HFFc6 (cell line): ENCODE measurements at regions not wholly inside any gene's neighbourhood (a gene's known extent, or its start where the extent isn't known, plus 50 kb on each side); places are given as distances from the start of the nearest gene placed in this dataset.

Experiments
- DNase-seq: peaks from one replicate; pipeline ENCODE4 v3.0.0-alpha.2; 2018
- H3K27ac Mint-ChIP-seq: 2 replicates; pipeline ENCODE4 v1.8.0; 2020; ENCODE audit warnings: mild to moderate bottlenecking, mixed read lengths
- H3K27me3 Mint-ChIP-seq: 2 replicates; pipeline ENCODE4 v1.8.0; 2021; ENCODE audit warnings: mild to moderate bottlenecking, moderate library complexity, mixed read lengths; ENCODE audit not compliant: insufficient read depth
- H3K36me3 Mint-ChIP-seq: 2 replicates; pipeline ENCODE4 v1.8.0; 2021; ENCODE audit warnings: low read depth, mixed read lengths
- H3K4me1 Mint-ChIP-seq: 2 replicates; pipeline ENCODE4 v1.8.0; 2020; ENCODE audit warnings: low read depth, mixed read lengths
- H3K4me3 Mint-ChIP-seq: 2 replicates; pipeline ENCODE4 v1.8.0; 2020; ENCODE audit warnings: mild to moderate bottlenecking, moderate library complexity, mixed read lengths
- H3K9me3 Mint-ChIP-seq: 2 replicates; pipeline ENCODE4 v1.8.0; 2020; ENCODE audit warnings: mild to moderate bottlenecking, mixed read lengths
- CTCF ChIP-seq: fragments of 200-600 bp; sonication (generic); IDR thresholded peaks from 2 replicates; pipeline ENCODE4 v1.5.0; 2021; ENCODE audit warnings: antibody characterized with exemption, mild to moderate bottlenecking

- no peak for DNase-seq
- Mint-ChIP-seq H3K27ac (no peak overlapping the region), H3K4me3 (no peak overlapping the region), H3K4me1 (peaks cover 6% of the 10 kb centered on the region; the same call in 1 of the 2 replicates), H3K36me3 (no peaks in the 10 kb centered on the region), H3K9me3 (no peaks in the 10 kb centered on the region; the same call in 1 of the 2 replicates), H3K27me3 (peaks cover 50% of the 10 kb centered on the region)
- no peak for TF ChIP-seq CTCF
Measured at GRCh38 chr14:101123618-101124510, 220.3 kb upstream of the RTL1 start.

- H3K36me3 Mint-ChIP-seq, result no peaks in the 10 kb centered on the region
- peaks cover 4% of the 10 kb centered on the region; the same call in 1 of the 2 replicates for H3K4me1 Mint-ChIP-seq
- TF ChIP-seq CTCF, result no peak
- H3K27me3 Mint-ChIP-seq, result peaks cover 43% of the 10 kb centered on the region
- no peaks in the 10 kb centered on the region; the same call in 1 of the 2 replicates for H3K9me3 Mint-ChIP-seq
- no peak for DNase-seq
- H3K4me3 Mint-ChIP-seq, result no peak overlapping the region
- H3K27ac Mint-ChIP-seq, result no peak overlapping the region
Measured at GRCh38 chr14:101124815-101125214, 221.3 kb upstream of the RTL1 start.

DNA sequence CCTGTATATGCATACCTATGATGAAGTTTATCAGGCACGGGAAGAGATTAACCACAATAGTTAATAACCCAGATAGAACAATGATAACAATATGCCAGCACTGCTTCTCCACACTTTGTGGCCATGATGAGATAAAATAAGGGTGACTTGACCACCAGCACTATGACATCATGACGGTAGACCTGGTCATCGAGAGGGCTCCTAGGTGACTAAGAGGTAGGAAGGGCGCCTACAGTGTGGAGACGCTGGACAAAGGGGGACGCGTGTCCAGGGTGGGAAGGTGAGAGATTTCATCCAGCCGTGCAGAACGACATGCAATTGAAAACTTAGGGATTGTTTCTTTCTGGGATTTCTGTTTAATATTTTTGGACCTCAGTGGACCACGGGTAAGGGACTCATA is 221.8 kb upstream of the RTL1 start:
- Mint-ChIP-seq H3K27ac (no peak overlapping the region), H3K36me3 (no peaks in the 10 kb centered on the region), H3K27me3 (peaks cover 43% of the 10 kb centered on the region), H3K4me3 (no peak overlapping the region), H3K4me1 (no peaks in the 10 kb centered on the region), H3K9me3 (no peaks in the 10 kb centered on the region; the same call in 1 of the 2 replicates)
- no peak for DNase-seq
- no peak for TF ChIP-seq CTCF

GRCh38 chr14:101125719-101126651 is 222.5 kb upstream of the RTL1 start:
- TF ChIP-seq CTCF, result no peak
- H3K9me3 Mint-ChIP-seq, result no peaks in the 10 kb centered on the region; the same call in 1 of the 2 replicates
- no peak overlapping the region for H3K27ac Mint-ChIP-seq
- DNase-seq, result no peak
- H3K36me3 Mint-ChIP-seq, result no peaks in the 10 kb centered on the region
- no peaks in the 10 kb centered on the region for H3K4me1 Mint-ChIP-seq
- peaks cover 43% of the 10 kb centered on the region for H3K27me3 Mint-ChIP-seq
- H3K4me3 Mint-ChIP-seq, result no peak overlapping the region

DNA sequence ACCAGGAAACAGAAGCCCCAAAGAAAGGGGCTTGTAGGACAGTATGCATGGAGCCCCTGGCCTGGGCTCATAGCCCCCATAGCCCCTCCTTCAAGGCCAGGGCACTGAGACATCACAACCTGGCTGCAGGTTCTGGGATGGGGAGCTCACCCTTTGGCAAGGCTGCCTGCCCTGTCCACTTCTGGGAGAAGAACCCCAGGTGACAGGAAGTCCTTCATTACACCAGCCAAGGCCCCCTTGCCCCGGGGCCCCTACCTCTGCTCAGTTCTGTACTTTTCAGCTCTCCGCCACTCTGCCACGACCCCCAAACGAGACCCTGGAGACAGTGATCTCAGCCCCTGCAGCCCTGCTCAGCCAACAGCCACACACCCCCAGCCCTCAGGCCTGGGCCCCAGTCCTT is 223.2 kb upstream of the RTL1 start:
- no peak overlapping the region for H3K27ac Mint-ChIP-seq
- TF ChIP-seq CTCF, result no peak
- H3K36me3 Mint-ChIP-seq, result no peaks in the 10 kb centered on the region
- peaks cover 37% of the 10 kb centered on the region for H3K27me3 Mint-ChIP-seq
- no peak for DNase-seq
- no peak overlapping the region for H3K4me3 Mint-ChIP-seq
- H3K9me3 Mint-ChIP-seq, result no peaks in the 10 kb centered on the region; the same call in 1 of the 2 replicates
- no peaks in the 10 kb centered on the region for H3K4me1 Mint-ChIP-seq
